Nephron progenitor cell (in vitro differentiated cells): ENCODE measurements at regions not wholly inside any gene's neighbourhood (a gene's known extent, or its start where the extent isn't known, plus 50 kb on each side); places are given as distances from the start of the nearest gene placed in this dataset.

Source experiments
- DNase-seq: peaks from one replicate; pipeline ENCODE4 v3.0.0; 2021
- H3K27ac Mint-ChIP-seq: 2 replicates; pipeline ENCODE4 v1.8.0; 2021; ENCODE audit warnings: mild to moderate bottlenecking, moderate library complexity, mixed read lengths
- H3K27me3 Mint-ChIP-seq: 2 replicates; pipeline ENCODE4 v1.8.0; 2021; ENCODE audit warnings: mild to moderate bottlenecking, low read depth, mixed read lengths; ENCODE audit not compliant: poor library complexity
- H3K36me3 Mint-ChIP-seq: 2 replicates; pipeline ENCODE4 v1.8.0; 2021; ENCODE audit warnings: low read depth, mixed read lengths
- H3K4me1 Mint-ChIP-seq: 2 replicates; pipeline ENCODE4 v1.8.0; 2021; ENCODE audit warnings: mixed read lengths
- H3K4me3 Mint-ChIP-seq: 2 replicates; pipeline ENCODE4 v1.8.0; 2021; ENCODE audit warnings: mild to moderate bottlenecking, moderate library complexity, mixed read lengths
- H3K9me3 Mint-ChIP-seq: 2 replicates; pipeline ENCODE4 v1.8.0; 2021; ENCODE audit warnings: mild to moderate bottlenecking, moderate library complexity, mixed read lengths
- TF ChIP-seq, protein P1 (sequence below): fragments of 200-600 bp; sonication (generic); IDR thresholded peaks from 2 replicates; pipeline ENCODE4 v1.5.0; 2021; ENCODE audit warnings: antibody characterized with exemption

- peaks cover 86% of the 10 kb centered on the region for H3K4me1 Mint-ChIP-seq
- TF ChIP-seq, protein P1, sequence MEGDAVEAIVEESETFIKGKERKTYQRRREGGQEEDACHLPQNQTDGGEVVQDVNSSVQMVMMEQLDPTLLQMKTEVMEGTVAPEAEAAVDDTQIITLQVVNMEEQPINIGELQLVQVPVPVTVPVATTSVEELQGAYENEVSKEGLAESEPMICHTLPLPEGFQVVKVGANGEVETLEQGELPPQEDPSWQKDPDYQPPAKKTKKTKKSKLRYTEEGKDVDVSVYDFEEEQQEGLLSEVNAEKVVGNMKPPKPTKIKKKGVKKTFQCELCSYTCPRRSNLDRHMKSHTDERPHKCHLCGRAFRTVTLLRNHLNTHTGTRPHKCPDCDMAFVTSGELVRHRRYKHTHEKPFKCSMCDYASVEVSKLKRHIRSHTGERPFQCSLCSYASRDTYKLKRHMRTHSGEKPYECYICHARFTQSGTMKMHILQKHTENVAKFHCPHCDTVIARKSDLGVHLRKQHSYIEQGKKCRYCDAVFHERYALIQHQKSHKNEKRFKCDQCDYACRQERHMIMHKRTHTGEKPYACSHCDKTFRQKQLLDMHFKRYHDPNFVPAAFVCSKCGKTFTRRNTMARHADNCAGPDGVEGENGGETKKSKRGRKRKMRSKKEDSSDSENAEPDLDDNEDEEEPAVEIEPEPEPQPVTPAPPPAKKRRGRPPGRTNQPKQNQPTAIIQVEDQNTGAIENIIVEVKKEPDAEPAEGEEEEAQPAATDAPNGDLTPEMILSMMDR = no peak
- no peak overlapping the region for H3K27ac Mint-ChIP-seq
- DNase-seq = no peak
- no peak overlapping the region for H3K4me3 Mint-ChIP-seq
- H3K9me3 Mint-ChIP-seq = no peaks in the 10 kb centered on the region
- peaks cover 13% of the 10 kb centered on the region for H3K27me3 Mint-ChIP-seq
- H3K36me3 Mint-ChIP-seq = no peaks in the 10 kb centered on the region
Measured at GRCh38 chr20:48196001-48196400, 410.7 kb upstream of the SULF2 start.

GRCh38 chr20:48195121-48195870 is 410.0 kb upstream of the SULF2 start:
- H3K4me3 Mint-ChIP-seq = no peak overlapping the region
- TF ChIP-seq, protein P1 = no peak
- H3K4me1 Mint-ChIP-seq = peaks cover 90% of the 10 kb centered on the region
- no peaks in the 10 kb centered on the region for H3K9me3 Mint-ChIP-seq
- no peak for DNase-seq
- no peak overlapping the region for H3K27ac Mint-ChIP-seq
- peaks cover 13% of the 10 kb centered on the region for H3K27me3 Mint-ChIP-seq
- no peaks in the 10 kb centered on the region for H3K36me3 Mint-ChIP-seq

GRCh38 chr20:48194583-48194982 is 409.3 kb upstream of the SULF2 start:
- no peak overlapping the region for H3K27ac Mint-ChIP-seq
- no peak overlapping the region for H3K4me3 Mint-ChIP-seq
- TF ChIP-seq, protein P1 = no peak
- H3K4me1 Mint-ChIP-seq = peaks cover 90% of the 10 kb centered on the region
- peaks cover 10% of the 10 kb centered on the region for H3K27me3 Mint-ChIP-seq
- no peaks in the 10 kb centered on the region for H3K36me3 Mint-ChIP-seq
- DNase-seq = no peak
- no peaks in the 10 kb centered on the region for H3K9me3 Mint-ChIP-seq

DNA sequence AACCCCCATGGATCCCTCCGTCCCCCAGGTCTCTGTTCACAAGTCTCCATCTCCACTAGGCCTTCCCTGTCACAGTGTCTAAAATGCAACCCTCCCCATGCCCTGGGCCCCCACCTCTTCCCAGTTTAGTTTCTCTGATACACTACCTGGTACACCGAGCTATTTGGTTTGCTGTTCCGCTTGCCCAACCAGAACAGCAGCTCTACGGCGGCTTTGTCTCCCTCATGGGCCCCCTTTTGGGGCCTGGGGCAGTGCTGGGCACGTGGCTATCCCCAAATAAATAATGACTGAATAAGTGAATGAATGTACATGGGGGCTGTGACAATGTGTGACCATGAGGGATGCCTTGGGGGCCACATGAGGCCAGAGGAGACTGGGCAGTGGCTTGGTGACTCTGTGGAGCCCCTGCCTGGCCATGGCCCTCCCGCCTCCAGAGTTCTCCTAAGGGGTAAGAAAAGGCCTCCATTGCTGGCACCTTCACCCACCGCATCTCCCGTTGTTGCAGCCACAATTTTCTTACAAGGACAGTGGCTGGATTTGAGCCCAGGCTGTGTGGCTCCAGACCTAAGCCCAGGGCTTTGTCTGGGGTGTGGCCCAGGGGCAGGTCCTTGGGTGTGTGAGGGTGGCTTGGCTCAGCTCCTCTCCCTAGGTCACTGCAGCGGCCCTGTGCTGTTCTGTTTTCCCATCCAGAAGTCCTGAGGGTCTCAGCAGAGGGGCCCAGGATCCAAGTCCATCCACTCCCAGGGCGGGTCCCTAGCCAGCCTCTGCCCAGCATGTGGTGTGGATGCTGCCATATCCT is 408.5 kb upstream of the SULF2 start:
- H3K27me3 Mint-ChIP-seq = peaks cover 12% of the 10 kb centered on the region
- peak overlapping the region; percentile 27 for H3K27ac Mint-ChIP-seq
- H3K4me1 Mint-ChIP-seq = peaks cover 89% of the 10 kb centered on the region
- TF ChIP-seq, protein P1 = no peak
- no peak overlapping the region for H3K4me3 Mint-ChIP-seq
- DNase-seq = no peak
- H3K9me3 Mint-ChIP-seq = peaks cover 5% of the 10 kb centered on the region
- no peaks in the 10 kb centered on the region for H3K36me3 Mint-ChIP-seq

DNA sequence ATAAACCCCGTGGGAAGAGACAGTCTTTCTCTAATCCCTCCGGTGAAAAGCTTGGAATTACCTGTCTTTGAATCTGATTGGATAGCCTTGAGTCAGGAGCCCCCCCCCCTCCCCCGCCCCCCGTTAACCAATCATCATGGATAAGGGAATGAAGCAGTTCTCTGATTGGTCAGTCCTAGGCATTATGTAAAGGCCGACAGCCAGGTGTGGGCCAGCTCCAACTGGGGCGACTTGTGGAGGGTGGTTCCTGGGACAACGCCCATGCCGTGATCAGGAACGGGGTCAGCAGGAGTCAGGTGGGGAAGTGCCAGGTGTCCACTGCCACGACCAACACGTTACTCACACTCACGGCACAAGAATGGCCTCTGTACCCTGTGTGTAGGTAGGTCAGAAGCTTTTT is 406.8 kb upstream of the SULF2 start:
- peaks cover 76% of the 10 kb centered on the region for H3K4me1 Mint-ChIP-seq
- H3K4me3 Mint-ChIP-seq = no peak overlapping the region
- DNase-seq = no peak
- no peak overlapping the region for H3K27ac Mint-ChIP-seq
- TF ChIP-seq, protein P1 = no peak
- H3K36me3 Mint-ChIP-seq = peaks cover 3% of the 10 kb centered on the region
- peaks cover 19% of the 10 kb centered on the region for H3K9me3 Mint-ChIP-seq
- peaks cover 7% of the 10 kb centered on the region for H3K27me3 Mint-ChIP-seq
